ENCODE measurements at regions not wholly inside any gene's neighbourhood (a gene's known extent, or its start where the extent isn't known, plus 50 kb on each side); places are given as distances from the start of the nearest gene placed in this dataset.
"Not testable (repeated sequence)": the region's sequence is repeated elsewhere in the genome, so short reads cannot be mapped to it uniquely, and the experiment has no call there.

- H3K36me3 ChIP-seq (ENCODE audit: control insufficient read depth in 4 of 4, insufficient read depth in 4 of 4, low read length in 3 of 4); POLR2A ChIA-PET; H3K4me3 ChIP-seq (ENCODE audit: control insufficient read depth in 1 of 7, extremely low read depth in 1 of 7, insufficient read depth in 4 of 7, low read depth in 2 of 7, low read length in 6 of 7); H3K9me3 ChIP-seq (ENCODE audit: control extremely low read depth in 1 of 5, control insufficient read depth in 4 of 5, insufficient read depth in 2 of 5, low read depth in 1 of 5, low read length in 4 of 5); CTCF ChIA-PET; H3K27ac ChIP-seq (ENCODE audit: insufficient read depth in 1 of 2, low read depth in 1 of 2, low read length in 2 of 2, poor library complexity in 1 of 2, severe bottlenecking in 2 of 2); DNase-seq; H3K27me3 ChIP-seq (replicated peaks in 2 of 5; ENCODE audit: control insufficient read depth in 4 of 5, insufficient read depth in 5 of 5, low read length in 4 of 5): not testable (repeated sequence)
- H3K4me1 ChIP-seq (ENCODE audit: control extremely low read depth in 1 of 4, control insufficient read depth in 4 of 4, insufficient read depth in 4 of 4, low read length in 3 of 4), result peaks cover 3 to 20% (median 9%) of the 10 kb centered on the region in 4 experiments
- WGBS (ENCODE audit: insufficient coverage), result 99% methylated on average over 7 of the region's 7 CpGs
Observed at GRCh38 chr3:160102001-160102400, 113.4 kb downstream of the IL12A start.

GRCh38 chr3:160103397-160103796 is 114.8 kb downstream of the IL12A start:
- Histone ChIP-seq H3K36me3 (ENCODE audit: control insufficient read depth in 4 of 4, insufficient read depth in 4 of 4, low read length in 3 of 4) (no peaks in the 10 kb centered on the region), H3K27me3 (replicated peaks in 2 of 5; ENCODE audit: control insufficient read depth in 4 of 5, insufficient read depth in 5 of 5, low read length in 4 of 5) (no peaks in the 10 kb centered on the region), H3K27ac (ENCODE audit: insufficient read depth in 1 of 2, low read depth in 1 of 2, low read length in 2 of 2, poor library complexity in 1 of 2, severe bottlenecking in 2 of 2) (no peak overlapping the region), H3K4me1 (ENCODE audit: control extremely low read depth in 1 of 4, control insufficient read depth in 4 of 4, insufficient read depth in 4 of 4, low read length in 3 of 4) (peaks cover 3 to 26% (median 16%) of the 10 kb centered on the region in 4 experiments), H3K4me3 (ENCODE audit: control insufficient read depth in 1 of 7, extremely low read depth in 1 of 7, insufficient read depth in 4 of 7, low read depth in 2 of 7, low read length in 6 of 7) (no peak overlapping the region), H3K9me3 (ENCODE audit: control extremely low read depth in 1 of 5, control insufficient read depth in 4 of 5, insufficient read depth in 2 of 5, low read depth in 1 of 5, low read length in 4 of 5) (no peaks in the 10 kb centered on the region)
- no peak for DNase-seq
- no CpG with 5 or more reads among the region's 2 CpGs for WGBS (ENCODE audit: insufficient coverage)
- POLR2A ChIA-PET, result no interaction called here
- CTCF ChIA-PET, result no interaction called here

- 71% methylated on average over 1 of the region's 1 CpG for WGBS (ENCODE audit: insufficient coverage)
- CTCF ChIA-PET, result interaction anchor here (1.2 to 1.7 kb wide), 4 partner anchors 9 to 183 kb away, joined by 3 to 4 read pairs (median 3); no protein-coding TSS in a partner anchor
Observed at GRCh38 chr3:160105907-160106584, 117.4 kb downstream of the IL12A start.

GRCh38 chr3:160106905-160107861 is 118.0 kb upstream of the C3orf80 start:
- Histone ChIP-seq H3K27ac (ENCODE audit: insufficient read depth in 1 of 2, low read depth in 1 of 2, low read length in 2 of 2, poor library complexity in 1 of 2, severe bottlenecking in 2 of 2) (no peak overlapping the region), H3K9me3 (ENCODE audit: control extremely low read depth in 1 of 5, control insufficient read depth in 4 of 5, insufficient read depth in 2 of 5, low read depth in 1 of 5, low read length in 4 of 5) (no peaks in the 10 kb centered on the region), H3K4me3 (ENCODE audit: control insufficient read depth in 1 of 7, extremely low read depth in 1 of 7, insufficient read depth in 4 of 7, low read depth in 2 of 7, low read length in 6 of 7) (no peak overlapping the region), H3K4me1 (ENCODE audit: control extremely low read depth in 1 of 4, control insufficient read depth in 4 of 4, insufficient read depth in 4 of 4, low read length in 3 of 4) (peaks cover 3 to 22% (median 10%) of the 10 kb centered on the region in 4 experiments), H3K36me3 (ENCODE audit: control insufficient read depth in 4 of 4, insufficient read depth in 4 of 4, low read length in 3 of 4) (no peaks in the 10 kb centered on the region), H3K27me3 (replicated peaks in 2 of 5; ENCODE audit: control insufficient read depth in 4 of 5, insufficient read depth in 5 of 5, low read length in 4 of 5) (no peaks in the 10 kb centered on the region)
- ChIA-PET CTCF (interaction anchor here (1.2 to 1.7 kb wide), 4 partner anchors 28 to 184 kb away, joined by 3 read pairs; no protein-coding TSS in a partner anchor), POLR2A (no interaction called here)
- DNase-seq, result peak in 2 of 3 donors; percentile 34 to 49
- 75% methylated on average over 5 of the region's 7 CpGs for WGBS (ENCODE audit: insufficient coverage)

More at GRCh38 chr3:160105907-160106584, 117.4 kb downstream of the IL12A start:
- peak; percentile 22 to 77 (median 67) for DNase-seq
- POLR2A ChIA-PET, result no interaction called here
- no peaks in the 10 kb centered on the region for H3K27me3 ChIP-seq (replicated peaks in 2 of 5; ENCODE audit: control insufficient read depth in 4 of 5, insufficient read depth in 5 of 5, low read length in 4 of 5)
- no peak overlapping the region for H3K4me3 ChIP-seq (ENCODE audit: control insufficient read depth in 1 of 7, extremely low read depth in 1 of 7, insufficient read depth in 4 of 7, low read depth in 2 of 7, low read length in 6 of 7)
- peaks cover 3 to 22% (median 10%) of the 10 kb centered on the region in 4 experiments for H3K4me1 ChIP-seq (ENCODE audit: control extremely low read depth in 1 of 4, control insufficient read depth in 4 of 4, insufficient read depth in 4 of 4, low read length in 3 of 4)
- H3K27ac ChIP-seq (ENCODE audit: insufficient read depth in 1 of 2, low read depth in 1 of 2, low read length in 2 of 2, poor library complexity in 1 of 2, severe bottlenecking in 2 of 2), result no peak overlapping the region
- H3K9me3 ChIP-seq (ENCODE audit: control extremely low read depth in 1 of 5, control insufficient read depth in 4 of 5, insufficient read depth in 2 of 5, low read depth in 1 of 5, low read length in 4 of 5), result no peaks in the 10 kb centered on the region
- H3K36me3 ChIP-seq (ENCODE audit: control insufficient read depth in 4 of 4, insufficient read depth in 4 of 4, low read length in 3 of 4), result no peaks in the 10 kb centered on the region

GRCh38 chr3:160108362-160108761 is 116.9 kb upstream of the C3orf80 start:
- H3K9me3 ChIP-seq (ENCODE audit: control extremely low read depth in 1 of 5, control insufficient read depth in 4 of 5, insufficient read depth in 2 of 5, low read depth in 1 of 5, low read length in 4 of 5), result no peaks in the 10 kb centered on the region
- no peaks in the 10 kb centered on the region for H3K27me3 ChIP-seq (replicated peaks in 2 of 5; ENCODE audit: control insufficient read depth in 4 of 5, insufficient read depth in 5 of 5, low read length in 4 of 5)
- POLR2A ChIA-PET, result no interaction called here
- DNase-seq, result no peak
- WGBS (ENCODE audit: insufficient coverage), result no CpG with 5 or more reads among the region's 4 CpGs
- no peaks in the 10 kb centered on the region for H3K36me3 ChIP-seq (ENCODE audit: control insufficient read depth in 4 of 4, insufficient read depth in 4 of 4, low read length in 3 of 4)
- no peak overlapping the region for H3K27ac ChIP-seq (ENCODE audit: insufficient read depth in 1 of 2, low read depth in 1 of 2, low read length in 2 of 2, poor library complexity in 1 of 2, severe bottlenecking in 2 of 2)
- CTCF ChIA-PET, result no interaction called here
- no peak overlapping the region for H3K4me3 ChIP-seq (ENCODE audit: control insufficient read depth in 1 of 7, extremely low read depth in 1 of 7, insufficient read depth in 4 of 7, low read depth in 2 of 7, low read length in 6 of 7)
- peaks cover 3 to 22% (median 12%) of the 10 kb centered on the region in 4 experiments for H3K4me1 ChIP-seq (ENCODE audit: control extremely low read depth in 1 of 4, control insufficient read depth in 4 of 4, insufficient read depth in 4 of 4, low read length in 3 of 4)

- POLR2A ChIA-PET, result no interaction called here
- WGBS (ENCODE audit: insufficient coverage), result 86% methylated on average over 1 of the region's 1 CpG
Observed at GRCh38 chr3:160112481-160112880, 112.7 kb upstream of the C3orf80 start.

More at GRCh38 chr3:160112481-160112880, 112.7 kb upstream of the C3orf80 start:
- CTCF ChIA-PET, result interaction anchor here (0.7 to 1.6 kb wide), 3 partner anchors 21 to 73 kb away, joined by 3 to 4 read pairs (median 4); no protein-coding TSS in a partner anchor
- H3K9me3 ChIP-seq (ENCODE audit: control extremely low read depth in 1 of 5, control insufficient read depth in 4 of 5, insufficient read depth in 2 of 5, low read depth in 1 of 5, low read length in 4 of 5), result no peaks in the 10 kb centered on the region
- H3K36me3 ChIP-seq (ENCODE audit: control insufficient read depth in 4 of 4, insufficient read depth in 4 of 4, low read length in 3 of 4), result no peaks in the 10 kb centered on the region
- peaks cover 0 to 11% (median 6%) of the 10 kb centered on the region in 4 experiments for H3K4me1 ChIP-seq (ENCODE audit: control extremely low read depth in 1 of 4, control insufficient read depth in 4 of 4, insufficient read depth in 4 of 4, low read length in 3 of 4)
- DNase-seq, result no peak
- no peak overlapping the region for H3K27ac ChIP-seq (ENCODE audit: insufficient read depth in 1 of 2, low read depth in 1 of 2, low read length in 2 of 2, poor library complexity in 1 of 2, severe bottlenecking in 2 of 2)
- no peak overlapping the region for H3K4me3 ChIP-seq (ENCODE audit: control insufficient read depth in 1 of 7, extremely low read depth in 1 of 7, insufficient read depth in 4 of 7, low read depth in 2 of 7, low read length in 6 of 7)
- no peaks in the 10 kb centered on the region for H3K27me3 ChIP-seq (replicated peaks in 2 of 5; ENCODE audit: control insufficient read depth in 4 of 5, insufficient read depth in 5 of 5, low read length in 4 of 5)

Measured in common myeloid progenitor, CD34-positive (primary cell).